ENCODE measurements at regions not wholly inside any gene's neighbourhood (a gene's known extent, or its start where the extent isn't known, plus 50 kb on each side); places are given as distances from the start of the nearest gene placed in this dataset.

DNA sequence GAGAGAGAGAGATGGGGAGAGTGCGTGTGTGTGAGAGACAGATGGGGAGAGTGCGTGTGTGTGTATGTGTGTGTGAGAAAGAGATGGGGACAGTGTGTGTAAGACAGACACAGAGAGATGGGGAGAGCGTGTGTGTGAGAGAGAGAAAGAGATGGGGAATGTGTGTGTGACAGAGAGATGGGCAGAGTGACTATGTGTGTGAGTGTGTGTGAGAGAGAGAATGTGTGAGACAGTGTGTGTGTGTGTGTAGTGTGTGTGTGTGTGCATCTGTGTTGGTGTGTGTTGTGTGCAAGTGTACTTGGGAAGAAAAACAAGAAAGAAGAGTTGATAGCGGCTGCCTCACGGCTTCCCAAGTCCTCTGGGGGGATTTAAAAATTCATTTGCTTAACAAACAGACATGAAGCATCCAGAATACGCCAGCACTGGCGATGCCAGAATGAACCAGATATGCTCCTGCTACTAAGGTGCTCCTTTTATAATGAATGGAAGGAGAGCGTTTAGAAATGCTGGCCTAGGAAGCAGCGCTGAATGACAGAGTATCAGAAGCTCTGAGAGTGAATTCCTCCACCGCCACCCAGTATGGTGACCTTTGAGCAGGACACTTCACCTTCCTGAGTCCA lies 186.1 kb upstream of the TSC22D2 start:
- intact Hi-C loops (cut with micrococcal nuclease) = loop anchor here (2.0 kb wide), 1 partner anchor 255 kb away; no protein-coding TSS in a partner anchor
- ATAC-seq = peak in 1 of 3 donors; percentile 33
- H3K36me3 ChIP-seq (ENCODE audit: control insufficient read depth, insufficient read depth, low read length) = no peaks in the 10 kb centered on the region
- peaks cover 5% of the 10 kb centered on the region in 2 donors for H3K4me1 Mint-ChIP-seq
- H3K27ac ChIP-seq (ENCODE audit: low read length) = no peak overlapping the region
- no peak overlapping the region for H3K4me3 Mint-ChIP-seq
- H3K27me3 Mint-ChIP-seq (ENCODE audit: low read depth in 2 of 2) = peaks cover 28 to 31% of the 10 kb centered on the region in 2 donors
- peaks cover 4% of the 10 kb centered on the region for H3K9me3 ChIP-seq (ENCODE audit: control insufficient read depth, insufficient read depth, low read length)
- TF ChIP-seq, protein P1, sequence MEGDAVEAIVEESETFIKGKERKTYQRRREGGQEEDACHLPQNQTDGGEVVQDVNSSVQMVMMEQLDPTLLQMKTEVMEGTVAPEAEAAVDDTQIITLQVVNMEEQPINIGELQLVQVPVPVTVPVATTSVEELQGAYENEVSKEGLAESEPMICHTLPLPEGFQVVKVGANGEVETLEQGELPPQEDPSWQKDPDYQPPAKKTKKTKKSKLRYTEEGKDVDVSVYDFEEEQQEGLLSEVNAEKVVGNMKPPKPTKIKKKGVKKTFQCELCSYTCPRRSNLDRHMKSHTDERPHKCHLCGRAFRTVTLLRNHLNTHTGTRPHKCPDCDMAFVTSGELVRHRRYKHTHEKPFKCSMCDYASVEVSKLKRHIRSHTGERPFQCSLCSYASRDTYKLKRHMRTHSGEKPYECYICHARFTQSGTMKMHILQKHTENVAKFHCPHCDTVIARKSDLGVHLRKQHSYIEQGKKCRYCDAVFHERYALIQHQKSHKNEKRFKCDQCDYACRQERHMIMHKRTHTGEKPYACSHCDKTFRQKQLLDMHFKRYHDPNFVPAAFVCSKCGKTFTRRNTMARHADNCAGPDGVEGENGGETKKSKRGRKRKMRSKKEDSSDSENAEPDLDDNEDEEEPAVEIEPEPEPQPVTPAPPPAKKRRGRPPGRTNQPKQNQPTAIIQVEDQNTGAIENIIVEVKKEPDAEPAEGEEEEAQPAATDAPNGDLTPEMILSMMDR (IDR thresholded peaks at IDR 0.05) = no peak
- H3K9me3 Mint-ChIP-seq = no peaks in the 10 kb centered on the region
- H3K4me3 ChIP-seq (ENCODE audit: low read length) = no peak overlapping the region
- DNase-seq = no peak
- peaks cover 6% of the 10 kb centered on the region for H3K4me1 ChIP-seq (ENCODE audit: control insufficient read depth, insufficient read depth, low read length)
- no peak overlapping the region for H3K27ac Mint-ChIP-seq
- peaks cover 3% of the 10 kb centered on the region for H3K27me3 ChIP-seq (ENCODE audit: control insufficient read depth, insufficient read depth, low read length)
- no peaks in the 10 kb centered on the region for H3K36me3 Mint-ChIP-seq
- 93% methylated on average over 10 of the region's 10 CpGs for WGBS (ENCODE audit: insufficient coverage)

DNA sequence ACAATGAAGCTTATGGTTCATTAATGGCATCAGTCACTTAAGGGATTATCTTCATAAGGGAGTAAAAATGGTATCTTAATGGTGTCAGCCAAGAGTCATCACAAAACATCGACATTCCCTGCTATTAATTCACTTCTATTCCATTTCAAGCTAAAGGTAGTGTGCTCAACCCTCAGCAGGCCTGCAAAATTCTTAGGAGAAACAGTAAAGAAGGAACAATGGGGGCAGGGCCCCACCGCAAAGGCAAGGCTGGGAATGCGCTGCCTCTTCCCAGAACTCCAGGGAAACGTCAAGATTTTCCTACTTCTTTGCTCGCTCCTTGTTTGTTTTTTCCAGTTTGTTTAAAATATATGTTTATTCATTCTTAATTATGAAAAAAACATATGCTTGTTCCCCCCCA lies 187.3 kb upstream of the TSC22D2 start:
- intact Hi-C loops (cut with micrococcal nuclease) = loop anchor here (2.0 kb wide), 1 partner anchor 254 kb away; no protein-coding TSS in a partner anchor

DNA sequence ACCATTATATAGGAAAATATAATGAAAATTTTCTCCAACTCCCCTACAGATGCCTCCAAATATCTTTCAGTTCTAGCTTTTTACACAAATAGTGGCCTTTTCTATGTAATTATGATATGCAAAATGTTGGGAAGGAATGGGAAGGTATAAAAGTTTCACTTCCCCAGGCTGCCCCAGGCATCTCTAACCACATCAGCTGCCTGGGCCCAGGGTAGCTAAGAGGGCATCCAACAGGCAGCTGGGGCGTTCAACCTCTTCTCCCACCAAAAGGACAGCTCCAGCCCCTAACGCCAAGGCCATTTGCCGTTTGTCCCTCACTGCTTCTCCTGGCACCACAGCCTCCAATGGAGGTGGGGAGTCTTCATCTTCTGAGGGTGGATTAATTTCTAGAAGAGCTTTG lies 188.1 kb upstream of the TSC22D2 start:
- WGBS (ENCODE audit: insufficient coverage) = 0% methylated on average over 1 of the region's 3 CpGs
- peaks cover 4% of the 10 kb centered on the region for H3K9me3 ChIP-seq (ENCODE audit: control insufficient read depth, insufficient read depth, low read length)
- intact Hi-C loops (cut with micrococcal nuclease) = loop anchor here (2.0 kb wide), 1 partner anchor 253 kb away; no protein-coding TSS in a partner anchor

More for the DNA sequence above, 187.3 kb upstream of the TSC22D2 start:
- ATAC-seq (no peak), DNase-seq (no peak)
- H3K27me3 Mint-ChIP-seq (ENCODE audit: low read depth in 2 of 2) = peaks cover 27 to 33% of the 10 kb centered on the region in 2 donors
- no peaks in the 10 kb centered on the region for H3K36me3 Mint-ChIP-seq
- H3K4me1 ChIP-seq (ENCODE audit: control insufficient read depth, insufficient read depth, low read length) = peaks cover 6% of the 10 kb centered on the region
- 74% methylated on average over 4 of the region's 5 CpGs for WGBS (ENCODE audit: insufficient coverage)
- H3K9me3 Mint-ChIP-seq = no peaks in the 10 kb centered on the region
- H3K27ac Mint-ChIP-seq = no peak overlapping the region
- no peak overlapping the region for H3K27ac ChIP-seq (ENCODE audit: low read length)
- H3K9me3 ChIP-seq (ENCODE audit: control insufficient read depth, insufficient read depth, low read length) = peaks cover 4% of the 10 kb centered on the region
- no peak overlapping the region for H3K4me3 ChIP-seq (ENCODE audit: low read length)
- peaks cover 5 to 8% of the 10 kb centered on the region in 2 donors for H3K4me1 Mint-ChIP-seq
- TF ChIP-seq, protein P1 (IDR thresholded peaks at IDR 0.05) = no peak
- no peaks in the 10 kb centered on the region for H3K36me3 ChIP-seq (ENCODE audit: control insufficient read depth, insufficient read depth, low read length)
- peaks cover 3% of the 10 kb centered on the region for H3K27me3 ChIP-seq (ENCODE audit: control insufficient read depth, insufficient read depth, low read length)
- no peak overlapping the region for H3K4me3 Mint-ChIP-seq

More for the DNA sequence above, 188.1 kb upstream of the TSC22D2 start:
- Mint-ChIP-seq H3K27ac (no peak overlapping the region), H3K27me3 (ENCODE audit: low read depth in 2 of 2) (peaks cover 28 to 29% of the 10 kb centered on the region in 2 donors), H3K4me1 (peaks cover 5 to 13% of the 10 kb centered on the region in 2 donors), H3K9me3 (no peaks in the 10 kb centered on the region), H3K36me3 (no peaks in the 10 kb centered on the region), H3K4me3 (no peak overlapping the region)
- no peaks in the 10 kb centered on the region for H3K36me3 ChIP-seq (ENCODE audit: control insufficient read depth, insufficient read depth, low read length)
- H3K4me1 ChIP-seq (ENCODE audit: control insufficient read depth, insufficient read depth, low read length) = peaks cover 6% of the 10 kb centered on the region
- H3K27me3 ChIP-seq (ENCODE audit: control insufficient read depth, insufficient read depth, low read length) = peaks cover 3% of the 10 kb centered on the region
- ATAC-seq (no peak), DNase-seq (no peak)
- H3K27ac ChIP-seq (ENCODE audit: low read length) = no peak overlapping the region
- TF ChIP-seq, protein P1 (IDR thresholded peaks at IDR 0.05) = no peak
- no peak overlapping the region for H3K4me3 ChIP-seq (ENCODE audit: low read length)

All from natural killer cell (primary cell).